Activated T-cell treated with anti-CD3 and anti-CD28 coated beads for 48 hours (primary cell): ENCODE measurements at regions not wholly inside any gene's neighbourhood (a gene's known extent, or its start where the extent isn't known, plus 50 kb on each side); places are given as distances from the start of the nearest gene placed in this dataset.
"Not testable (repeated sequence)": the region's sequence is repeated elsewhere in the genome, so short reads cannot be mapped to it uniquely, and the experiment has no call there.

Experiments used
- DNase-seq: peaks from one replicate; pipeline ENCODE4 v3.0.0-alpha.2; 2020; ENCODE audit warnings: low read depth

- DNase-seq, result no peak
Observed at GRCh38 chr5:166624573-166624972, 1666.9 kb upstream of the WWC1 start.

GRCh38 chr5:166625210-166625865, 1666.1 kb upstream of the WWC1 start:
- DNase-seq, result no peak

GRCh38 chr5:166637295-166637694, 1654.2 kb upstream of the WWC1 start:
- no peak for DNase-seq

GRCh38 chr5:166639151-166639550, 1652.3 kb upstream of the WWC1 start:
- no peak for DNase-seq

GRCh38 chr5:166640136-166640535, 1651.3 kb upstream of the WWC1 start:
- DNase-seq, result not testable (repeated sequence)

GRCh38 chr5:166648736-166649135, 1642.7 kb upstream of the WWC1 start:
- DNase-seq, result no peak

- DNase-seq, result no peak
Observed at GRCh38 chr5:166649676-166650075, 1641.8 kb upstream of the WWC1 start.

- DNase-seq, result no peak
Observed at GRCh38 chr5:166651234-166651633, 1640.2 kb upstream of the WWC1 start.

GRCh38 chr5:166671811-166672210, 1619.6 kb upstream of the WWC1 start:
- DNase-seq, result no peak

GRCh38 chr5:166672431-166672830, 1619.0 kb upstream of the WWC1 start:
- no peak for DNase-seq

GRCh38 chr5:166677891-166678290, 1613.6 kb upstream of the WWC1 start:
- DNase-seq, result no peak

GRCh38 chr5:166679331-166679730, 1612.1 kb upstream of the WWC1 start:
- DNase-seq, result no peak

- no peak for DNase-seq
Observed at GRCh38 chr5:166695326-166695725, 1596.1 kb upstream of the WWC1 start.

- DNase-seq, result no peak
Observed at GRCh38 chr5:166708291-166708690, 1583.2 kb upstream of the WWC1 start.

GRCh38 chr5:166709691-166710090, 1581.8 kb upstream of the WWC1 start:
- no peak for DNase-seq

- DNase-seq, result no peak
Observed at GRCh38 chr5:166710271-166710670, 1581.2 kb upstream of the WWC1 start.

- DNase-seq, result no peak
Observed at GRCh38 chr5:166712447-166713185, 1578.8 kb upstream of the WWC1 start.

GRCh38 chr5:166713295-166713694, 1578.2 kb upstream of the WWC1 start:
- no peak for DNase-seq

GRCh38 chr5:166716856-166717492, 1574.5 kb upstream of the WWC1 start:
- DNase-seq, result no peak

GRCh38 chr5:166719991-166720390, 1571.5 kb upstream of the WWC1 start:
- DNase-seq, result no peak

GRCh38 chr5:166722939-166723338, 1568.5 kb upstream of the WWC1 start:
- no peak for DNase-seq

- DNase-seq, result no peak
Observed at GRCh38 chr5:166724284-166724683, 1567.2 kb upstream of the WWC1 start.

GRCh38 chr5:166725593-166725992, 1565.9 kb upstream of the WWC1 start:
- no peak for DNase-seq
